IMR-90 (cell line): ENCODE measurements at regions not wholly inside any gene's neighbourhood (a gene's known extent, or its start where the extent isn't known, plus 50 kb on each side); places are given as distances from the start of the nearest gene placed in this dataset.

ENCODE experiments used
- ATAC-seq: fragments of 200-7000 bp; cut with Tn5 transposase; 2 replicates; pipeline ENCODE4 v1.9.1; 2020; ENCODE audit warnings: low read depth, mild to moderate bottlenecking, moderate library complexity
- BruUV-seq: library from RNA; stranded (reverse); fragments of 400-500 nt; replicated peaks from 2 replicates; lab custom pipeline; 2021; lab: Mats Ljungman, UMichigan
- CTCF ChIA-PET: fragments of 300-600 bp; formaldehyde crosslinking; extraction: SDS; loops from one replicate; lab custom pipeline; 2021; ENCODE audit warnings: antibody characterized with exemption; lab: Yijun Ruan, JAX
- POLR2A ChIA-PET: fragments of 300-600 bp; sonication (Branson Sonifier 250); formaldehyde crosslinking; loops from one replicate; lab custom pipeline; 2022; ENCODE audit warnings: antibody characterized with exemption; ENCODE audit not compliant: unreplicated experiment; lab: Charles Lee
- DNase-seq: peaks from one replicate; pipeline ENCODE4 v3.0.0; 2013
- H2AFZ ChIP-seq: replicated peaks from 2 replicates; pipeline ENCODE3; 2013; ENCODE audit warnings: low read length, mild to moderate bottlenecking; ENCODE audit not compliant: poor library complexity
- H2AK5ac ChIP-seq: 2 replicates; pipeline ENCODE4 v1.6.1; 2013; ENCODE audit warnings: low read depth, low read length, inconsistent platforms
- H2AK9ac ChIP-seq: replicated peaks from 2 replicates; pipeline ENCODE3; 2013; ENCODE audit warnings: mild to moderate bottlenecking, low read depth, low read length, moderate library complexity; ENCODE audit not compliant: poor library complexity
- H2BK120ac ChIP-seq: 2 replicates; pipeline ENCODE4 v1.6.1; 2013; ENCODE audit warnings: low read depth, low read length, inconsistent platforms
- H2BK15ac ChIP-seq: 3 replicates; pipeline ENCODE4 v1.6.1; 2013; ENCODE audit warnings: low read depth, low read length, inconsistent platforms
- H2BK20ac ChIP-seq: 2 replicates; pipeline ENCODE4 v1.6.1; 2013; ENCODE audit warnings: low read depth, mild to moderate bottlenecking, inconsistent platforms, low read length, moderate library complexity
- H2BK5ac ChIP-seq: 2 replicates; pipeline ENCODE4 v1.6.1; 2013; ENCODE audit warnings: mild to moderate bottlenecking, low read depth, low read length, inconsistent platforms; ENCODE audit not compliant: poor library complexity, severe bottlenecking
- H3K14ac ChIP-seq: replicated peaks from 2 replicates; pipeline ENCODE4 v1.6.1; 2013; ENCODE audit warnings: low read depth, low read length, inconsistent platforms
- H3K18ac ChIP-seq: 2 replicates; pipeline ENCODE4 v1.6.1; 2013; ENCODE audit warnings: low read depth, low read length, control low read depth
- H3K23ac ChIP-seq: 2 replicates; pipeline ENCODE4 v1.6.1; 2013; ENCODE audit warnings: low read depth, low read length, inconsistent platforms
- H3K27ac ChIP-seq: 2 replicates; pipeline ENCODE4 v1.5.1; 2013; ENCODE audit warnings: mild to moderate bottlenecking, control low read depth, low read length; ENCODE audit not compliant: insufficient read depth
- H3K27me3 ChIP-seq: 2 replicates; pipeline ENCODE4 v1.6.1; 2013; ENCODE audit warnings: low read length; ENCODE audit not compliant: control insufficient read depth, insufficient read depth
- H3K36me3 ChIP-seq: 2 replicates; pipeline ENCODE4 v1.6.1; 2013; ENCODE audit warnings: low read length, mixed read lengths; ENCODE audit not compliant: control insufficient read depth, insufficient read depth
- H3K4ac ChIP-seq: 2 replicates; pipeline ENCODE4 v1.6.1; 2013; ENCODE audit warnings: low read depth, low read length, inconsistent platforms
- H3K4me1 ChIP-seq: 2 replicates; pipeline ENCODE4 v1.6.1; 2013; ENCODE audit warnings: low read length, mixed read lengths; ENCODE audit not compliant: control insufficient read depth, insufficient read depth
- H3K4me2 ChIP-seq: 2 replicates; pipeline ENCODE4 v1.6.1; 2013; ENCODE audit warnings: low read depth, mild to moderate bottlenecking, control low read depth, low read length, moderate library complexity
- H3K4me3 ChIP-seq: 2 replicates; pipeline ENCODE4 v1.5.1; 2013; ENCODE audit warnings: low read depth, mild to moderate bottlenecking, control low read depth, low read length, moderate library complexity; ENCODE audit not compliant: insufficient read depth
- H3K56ac ChIP-seq: 2 replicates; pipeline ENCODE4 v1.6.1; 2013; ENCODE audit warnings: low read length, inconsistent platforms; ENCODE audit not compliant: insufficient read depth; ENCODE audit errors: extremely low read depth
- H3K79me1 ChIP-seq, 2 experiments: 2 replicates each; pipeline ENCODE4 v1.6.1; 2013; ENCODE audit warnings: low read length in 2 of 2, inconsistent platforms in 1 of 2, low read depth in 1 of 2
- H3K9ac ChIP-seq: 2 replicates; pipeline ENCODE4 v1.6.1; 2013; ENCODE audit warnings: low read depth, low read length, control low read depth
- H3K9me1 ChIP-seq: 2 replicates; pipeline ENCODE4 v1.6.1; 2013; ENCODE audit warnings: low read length, inconsistent platforms; ENCODE audit not compliant: insufficient read depth
- H3K9me3 ChIP-seq: 2 replicates; pipeline ENCODE4 v1.6.1; 2013; ENCODE audit warnings: low read length; ENCODE audit not compliant: control insufficient read depth, insufficient read depth
- H4K20me1 ChIP-seq: 2 replicates; pipeline ENCODE4 v1.6.1; 2013; ENCODE audit warnings: low read length, inconsistent platforms; ENCODE audit not compliant: insufficient read depth
- H4K5ac ChIP-seq: 2 replicates; pipeline ENCODE4 v1.6.1; 2013; ENCODE audit warnings: mild to moderate bottlenecking, low read depth, low read length, control low read depth
- H4K8ac ChIP-seq, 2 experiments: 2 replicates each; pipeline ENCODE4 v1.6.1; 2013; ENCODE audit warnings: low read depth in 2 of 2, low read length in 2 of 2, control low read depth in 1 of 2, inconsistent platforms in 1 of 2
- H4K91ac ChIP-seq: 2 replicates; pipeline ENCODE4 v1.6.1; 2013; ENCODE audit warnings: low read depth, low read length, inconsistent platforms; ENCODE audit not compliant: insufficient read depth
- BHLHE40 ChIP-seq: fragments of 150-350 bp; IDR thresholded peaks from 2 replicates; pipeline ENCODE4 v1.6.1; 2016; ENCODE audit warnings: mild to moderate bottlenecking, low read depth, low read length
- CEBPB ChIP-seq: IDR thresholded peaks from 2 replicates; pipeline ENCODE4 v1.6.1; 2012; ENCODE audit warnings: low read depth, low read length, improper control_type of control experiment
- CHD1 ChIP-seq: IDR thresholded peaks from 2 replicates; pipeline ENCODE4 v1.6.1; 2012; ENCODE audit warnings: low read depth, low read length, improper control_type of control experiment
- ELK1 ChIP-seq: fragments of 150-350 bp; IDR thresholded peaks from 2 replicates; pipeline ENCODE4 v1.6.1; 2016; ENCODE audit warnings: low read depth, mild to moderate bottlenecking, low read length, moderate library complexity, borderline replicate concordance
- FOS ChIP-seq: fragments of 150-350 bp; IDR thresholded peaks from 2 replicates; pipeline ENCODE4 v1.6.1; 2016; ENCODE audit warnings: low read depth, low read length
- MAFK ChIP-seq: IDR thresholded peaks from 2 replicates; pipeline ENCODE4 v1.6.1; 2012; ENCODE audit warnings: low read depth, low read length, improper control_type of control experiment
- MXI1 ChIP-seq: IDR thresholded peaks from 2 replicates; pipeline ENCODE4 v1.6.1; 2012; ENCODE audit warnings: low read depth, mild to moderate bottlenecking, low read length, moderate library complexity, borderline replicate concordance
- NFE2L2 ChIP-seq: fragments of 150-350 bp; IDR thresholded peaks from 2 replicates; pipeline ENCODE4 v1.6.1; 2016; ENCODE audit warnings: low read depth, mild to moderate bottlenecking, low read length
- RAD21 ChIP-seq: IDR thresholded peaks from 2 replicates; pipeline ENCODE4 v1.6.1; 2012; ENCODE audit warnings: low read length, improper control_type of control experiment
- WGBS, 2 experiments: methylation state at CpG; one replicate each; pipeline versions ENCODE4 v1.1.5 to v1.1.7; 2013; ENCODE audit warnings: missing lambda C conversion rate in 2 of 2; ENCODE audit not compliant: insufficient read length in 1 of 2; ENCODE audit errors: extremely low coverage in 2 of 2; 5-methylcytosine and 5-hydroxymethylcytosine counted together
- dilution Hi-C: fragments of 300-500 bp; cut with HindIII; formaldehyde crosslinking; loops from one replicate; pipeline ENCODE4 v1.14.3; 2018; ENCODE audit warnings: low sequenced_read_pairs; ENCODE audit not compliant: unreplicated experiment
- in situ Hi-C: fragments of 300-500 bp; cut with MboI; formaldehyde crosslinking; loops from 3 replicates; pipeline ENCODE4 v1.14.3; 2019; ENCODE audit warnings: low sequenced_read_pairs, inconsistent platforms, mixed read lengths
- intact Hi-C: fragments of 100-400 bp; cut with micrococcal nuclease; formaldehyde crosslinking; loops from 2 replicates; pipeline ENCODE4 v1.10.0; 2022
- TF ChIP-seq, protein P1 (sequence below): fragments of 150-350 bp; IDR thresholded peaks from 2 replicates; pipeline ENCODE4 v1.6.1; 2017; ENCODE audit warnings: mild to moderate bottlenecking, antibody characterized with exemption, low read length, low read depth
- TF ChIP-seq, protein P2 (sequence below): conservative IDR thresholded peaks from 2 replicates; pipeline ENCODE4 v1.5.1; 2012; ENCODE audit warnings: mild to moderate bottlenecking, low read depth, low read length, improper control_type of control experiment

- H4K91ac ChIP-seq, result no peak overlapping the region
- no peak overlapping the region for H2BK15ac ChIP-seq
- no peak overlapping the region for H2AK9ac ChIP-seq
- no peak overlapping the region for H2AK5ac ChIP-seq
- H3K9me3 ChIP-seq, result no peaks in the 10 kb centered on the region
- H3K79me1 ChIP-seq, result no peaks in the 10 kb centered on the region
- no peaks in the 10 kb centered on the region for H3K4me1 ChIP-seq
- intact Hi-C loops (no loop called here), dilution Hi-C loops (no loop called here), in situ Hi-C loops (no loop called here)
- no peaks in the 10 kb centered on the region for H3K36me3 ChIP-seq
- TF ChIP-seq, protein P1, sequence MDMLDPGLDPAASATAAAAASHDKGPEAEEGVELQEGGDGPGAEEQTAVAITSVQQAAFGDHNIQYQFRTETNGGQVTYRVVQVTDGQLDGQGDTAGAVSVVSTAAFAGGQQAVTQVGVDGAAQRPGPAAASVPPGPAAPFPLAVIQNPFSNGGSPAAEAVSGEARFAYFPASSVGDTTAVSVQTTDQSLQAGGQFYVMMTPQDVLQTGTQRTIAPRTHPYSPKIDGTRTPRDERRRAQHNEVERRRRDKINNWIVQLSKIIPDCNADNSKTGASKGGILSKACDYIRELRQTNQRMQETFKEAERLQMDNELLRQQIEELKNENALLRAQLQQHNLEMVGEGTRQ, result no peak
- TF ChIP-seq RAD21 (no peak), ELK1 (no peak), CEBPB (no peak), MAFK (no peak), MXI1 (no peak), FOS (no peak), CHD1 (no peak), NFE2L2 (no peak), BHLHE40 (no peak)
- TF ChIP-seq, protein P2, sequence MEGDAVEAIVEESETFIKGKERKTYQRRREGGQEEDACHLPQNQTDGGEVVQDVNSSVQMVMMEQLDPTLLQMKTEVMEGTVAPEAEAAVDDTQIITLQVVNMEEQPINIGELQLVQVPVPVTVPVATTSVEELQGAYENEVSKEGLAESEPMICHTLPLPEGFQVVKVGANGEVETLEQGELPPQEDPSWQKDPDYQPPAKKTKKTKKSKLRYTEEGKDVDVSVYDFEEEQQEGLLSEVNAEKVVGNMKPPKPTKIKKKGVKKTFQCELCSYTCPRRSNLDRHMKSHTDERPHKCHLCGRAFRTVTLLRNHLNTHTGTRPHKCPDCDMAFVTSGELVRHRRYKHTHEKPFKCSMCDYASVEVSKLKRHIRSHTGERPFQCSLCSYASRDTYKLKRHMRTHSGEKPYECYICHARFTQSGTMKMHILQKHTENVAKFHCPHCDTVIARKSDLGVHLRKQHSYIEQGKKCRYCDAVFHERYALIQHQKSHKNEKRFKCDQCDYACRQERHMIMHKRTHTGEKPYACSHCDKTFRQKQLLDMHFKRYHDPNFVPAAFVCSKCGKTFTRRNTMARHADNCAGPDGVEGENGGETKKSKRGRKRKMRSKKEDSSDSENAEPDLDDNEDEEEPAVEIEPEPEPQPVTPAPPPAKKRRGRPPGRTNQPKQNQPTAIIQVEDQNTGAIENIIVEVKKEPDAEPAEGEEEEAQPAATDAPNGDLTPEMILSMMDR, result no peak
- H2BK5ac ChIP-seq, result no peak overlapping the region
- H2AFZ ChIP-seq, result no peak overlapping the region
- H3K27me3 ChIP-seq, result no peaks in the 10 kb centered on the region
- no peak overlapping the region for H2BK120ac ChIP-seq
- H3K9ac ChIP-seq, result no peak overlapping the region
- BruUV-seq, result no TSS peak
- WGBS, 2 experiments, result no CpG with 5 or more reads among the region's 1 CpG
- no peak for DNase-seq
- no peak overlapping the region for H3K4ac ChIP-seq
- no peak overlapping the region for H3K4me3 ChIP-seq
- no peak overlapping the region for H3K23ac ChIP-seq
- H3K14ac ChIP-seq, result no peak overlapping the region
- ChIA-PET POLR2A (no interaction called here), CTCF (no interaction called here)
- no peak for ATAC-seq
- no peak overlapping the region for H4K5ac ChIP-seq
- no peaks in the 10 kb centered on the region for H3K9me1 ChIP-seq
- H4K20me1 ChIP-seq, result no peaks in the 10 kb centered on the region
- H4K8ac ChIP-seq, result no peak overlapping the region
- H3K4me2 ChIP-seq, result no peak overlapping the region
- H3K56ac ChIP-seq, result no peak overlapping the region
- H3K27ac ChIP-seq, result no peak overlapping the region
- H2BK20ac ChIP-seq, result no peak overlapping the region
- H3K18ac ChIP-seq, result no peak overlapping the region
Observed at GRCh38 chr3:103706671-103707070, 1271.9 kb downstream of the ZPLD1 start.
